ENCODE measurements at regions not wholly inside any gene's neighbourhood (a gene's known extent, or its start where the extent isn't known, plus 50 kb on each side); places are given as distances from the start of the nearest gene placed in this dataset.

DNA sequence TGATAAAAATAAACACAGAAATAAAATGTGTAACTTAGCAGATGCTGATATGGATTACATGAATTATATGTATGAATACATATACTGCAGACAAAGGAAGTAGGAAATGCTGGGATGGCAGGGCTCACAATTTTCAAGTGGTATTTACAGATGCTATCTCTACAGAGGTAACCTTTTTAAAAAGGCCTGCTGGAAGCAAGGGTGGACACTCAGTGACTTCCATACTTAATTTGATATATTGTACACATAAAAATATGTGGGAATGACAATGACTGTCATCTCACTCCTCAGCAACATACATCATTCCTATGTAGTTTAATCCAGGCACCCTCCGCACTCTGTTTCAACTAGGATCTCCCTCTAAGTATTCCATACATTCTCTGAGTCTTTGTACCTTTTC is 452.9 kb downstream of the DTHD1 start:
- Histone ChIP-seq H3K27ac (ENCODE audit: low read depth, low read length) (no peak overlapping the region), H3K4me2 (ENCODE audit: low read length) (no peak overlapping the region), H4K20me1 (ENCODE audit: insufficient read depth, low read length) (no peaks in the 10 kb centered on the region), H3K9ac (ENCODE audit: low read length) (no peak overlapping the region), H3K79me2 (ENCODE audit: insufficient read depth, low read length) (no peaks in the 10 kb centered on the region), H2AFZ (ENCODE audit: low read depth, low read length) (no peak overlapping the region), H3K9me3 (ENCODE audit: insufficient read depth, low read depth, low read length) (no peaks in the 10 kb centered on the region), H3K4me1 (ENCODE audit: insufficient read depth, low read length) (no peaks in the 10 kb centered on the region), H3K4me3 (ENCODE audit: insufficient read depth, low read depth, low read length) (no peak overlapping the region), H3K36me3 (ENCODE audit: insufficient read depth, low read length) (no peaks in the 10 kb centered on the region), H3K27me3 (ENCODE audit: insufficient read depth, low read length) (no peaks in the 10 kb centered on the region)
- FAIRE-seq (no peak), DNase-seq (ENCODE audit: low read depth) (no peak)
- H3K4me1 Mint-ChIP-seq (ENCODE audit: low read depth, unreplicated experiment): no peaks in the 10 kb centered on the region
- H3K27ac Mint-ChIP-seq (ENCODE audit: unreplicated experiment): no peak overlapping the region
- H3K27me3 Mint-ChIP-seq (ENCODE audit: low read depth, unreplicated experiment): no peaks in the 10 kb centered on the region
- no peak for TF ChIP-seq EZH2 (IDR thresholded peaks at IDR 0.05; ENCODE audit: insufficient read depth, low read length)
- TF ChIP-seq CTCF (IDR thresholded peaks at IDR 0.05; ENCODE audit: insufficient read depth, low read depth, low read length): no peak
- no peaks in the 10 kb centered on the region for H3K9me3 Mint-ChIP-seq (ENCODE audit: unreplicated experiment)
- H3K36me3 Mint-ChIP-seq (ENCODE audit: low read depth, unreplicated experiment): no peaks in the 10 kb centered on the region
- H3K4me3 Mint-ChIP-seq (ENCODE audit: unreplicated experiment): no peak overlapping the region

GRCh38 chr4:36737691-36738090 is 456.3 kb downstream of the DTHD1 start:
- H3K4me1 ChIP-seq (ENCODE audit: insufficient read depth, low read length): no peaks in the 10 kb centered on the region
- peaks cover 6% of the 10 kb centered on the region for H3K27me3 Mint-ChIP-seq (ENCODE audit: low read depth, unreplicated experiment)
- no peak overlapping the region for H3K9ac ChIP-seq (ENCODE audit: low read length)
- H3K27ac Mint-ChIP-seq (ENCODE audit: unreplicated experiment): no peak overlapping the region
- no peak overlapping the region for H2AFZ ChIP-seq (ENCODE audit: low read depth, low read length)
- FAIRE-seq: no peak
- H3K4me1 Mint-ChIP-seq (ENCODE audit: low read depth, unreplicated experiment): no peaks in the 10 kb centered on the region
- H3K36me3 Mint-ChIP-seq (ENCODE audit: low read depth, unreplicated experiment): no peaks in the 10 kb centered on the region
- H3K79me2 ChIP-seq (ENCODE audit: insufficient read depth, low read length): no peaks in the 10 kb centered on the region
- no peaks in the 10 kb centered on the region for H3K9me3 Mint-ChIP-seq (ENCODE audit: unreplicated experiment)
- no peak overlapping the region for H3K4me3 ChIP-seq (ENCODE audit: insufficient read depth, low read depth, low read length)
- H4K20me1 ChIP-seq (ENCODE audit: insufficient read depth, low read length): no peaks in the 10 kb centered on the region
- no peaks in the 10 kb centered on the region for H3K36me3 ChIP-seq (ENCODE audit: insufficient read depth, low read length)
- no peaks in the 10 kb centered on the region for H3K9me3 ChIP-seq (ENCODE audit: insufficient read depth, low read depth, low read length)
- TF ChIP-seq EZH2 (IDR thresholded peaks at IDR 0.05; ENCODE audit: insufficient read depth, low read length): no peak
- TF ChIP-seq CTCF (IDR thresholded peaks at IDR 0.05; ENCODE audit: insufficient read depth, low read depth, low read length): no peak
- no peak overlapping the region for H3K4me2 ChIP-seq (ENCODE audit: low read length)
- H3K27me3 ChIP-seq (ENCODE audit: insufficient read depth, low read length): no peaks in the 10 kb centered on the region
- no peak overlapping the region for H3K4me3 Mint-ChIP-seq (ENCODE audit: unreplicated experiment)
- DNase-seq (ENCODE audit: low read depth): no peak
- H3K27ac ChIP-seq (ENCODE audit: low read depth, low read length): no peak overlapping the region

- peaks cover 6% of the 10 kb centered on the region for H3K27me3 Mint-ChIP-seq (ENCODE audit: low read depth, unreplicated experiment)
- Histone ChIP-seq H3K4me1 (ENCODE audit: insufficient read depth, low read length) (no peaks in the 10 kb centered on the region), H2AFZ (ENCODE audit: low read depth, low read length) (no peak overlapping the region), H3K9ac (ENCODE audit: low read length) (no peak overlapping the region), H3K4me2 (ENCODE audit: low read length) (no peak overlapping the region), H3K27me3 (ENCODE audit: insufficient read depth, low read length) (no peaks in the 10 kb centered on the region), H3K36me3 (ENCODE audit: insufficient read depth, low read length) (no peaks in the 10 kb centered on the region), H4K20me1 (ENCODE audit: insufficient read depth, low read length) (no peaks in the 10 kb centered on the region), H3K4me3 (ENCODE audit: insufficient read depth, low read depth, low read length) (no peak overlapping the region), H3K9me3 (ENCODE audit: insufficient read depth, low read depth, low read length) (peaks cover 3% of the 10 kb centered on the region), H3K79me2 (ENCODE audit: insufficient read depth, low read length) (no peaks in the 10 kb centered on the region), H3K27ac (ENCODE audit: low read depth, low read length) (no peak overlapping the region)
- H3K4me3 Mint-ChIP-seq (ENCODE audit: unreplicated experiment): no peak overlapping the region
- H3K4me1 Mint-ChIP-seq (ENCODE audit: low read depth, unreplicated experiment): no peaks in the 10 kb centered on the region
- no peak for DNase-seq (ENCODE audit: low read depth)
- no peak for FAIRE-seq
- H3K9me3 Mint-ChIP-seq (ENCODE audit: unreplicated experiment): no peaks in the 10 kb centered on the region
- TF ChIP-seq CTCF (IDR thresholded peaks at IDR 0.05; ENCODE audit: insufficient read depth, low read depth, low read length) (no peak), EZH2 (IDR thresholded peaks at IDR 0.05; ENCODE audit: insufficient read depth, low read length) (no peak)
- H3K36me3 Mint-ChIP-seq (ENCODE audit: low read depth, unreplicated experiment): no peaks in the 10 kb centered on the region
- H3K27ac Mint-ChIP-seq (ENCODE audit: unreplicated experiment): no peak overlapping the region
Measured at GRCh38 chr4:36740796-36741310, 459.4 kb downstream of the DTHD1 start.
